GM10248 (cell line): ENCODE measurements at regions not wholly inside any gene's neighbourhood (a gene's known extent, or its start where the extent isn't known, plus 50 kb on each side); places are given as distances from the start of the nearest gene placed in this dataset.
A peak's percentile ranks its signal among the peaks of the same experiment; 100 is the strongest.

ENCODE experiments used
- CTCF ChIA-PET: fragments of 300-600 bp; sonication (Branson Sonifier 250); formaldehyde crosslinking; extraction: SDS; loops from one replicate; lab custom pipeline; 2021; ENCODE audit warnings: antibody characterized with exemption; lab: Yijun Ruan, JAX
- POLR2A ChIA-PET: fragments of 350-650 bp; sonication (Branson Sonifier 250); formaldehyde crosslinking; extraction: SDS; loops from one replicate; lab custom pipeline; 2020; ENCODE audit warnings: antibody characterized with exemption; lab: Yijun Ruan, JAX
- DNase-seq: peaks from one replicate; pipeline ENCODE4 v3.0.0; 2012; ENCODE audit errors: extremely low spot score
- CTCF ChIP-seq: IDR thresholded peaks from 2 replicates; pipeline ENCODE4 v1.5.1; 2012; ENCODE audit warnings: mild to moderate bottlenecking, low read depth; ENCODE audit errors: extremely low read depth, missing control alignments, control extremely low read depth

GRCh38 chr3:88418219-88418618 lies 268.5 kb downstream of the C3orf38 start:
- no peak for DNase-seq
- ChIA-PET CTCF (interaction anchor here (2.7 kb wide), 1 partner anchor 10 kb away, joined by 12 read pairs; no protein-coding TSS in a partner anchor), POLR2A (no interaction called here)
- TF ChIP-seq CTCF = no peak

GRCh38 chr3:88433568-88433967 lies 283.8 kb downstream of the C3orf38 start:
- ChIA-PET POLR2A (no interaction called here), CTCF (interaction anchor here (0.8 to 2.1 kb wide), 4 partner anchors 10 to 19 kb away, joined by 3 to 6 read pairs (median 4); no protein-coding TSS in a partner anchor)
- no peak for TF ChIP-seq CTCF
- DNase-seq = peak; percentile 15

DNA sequence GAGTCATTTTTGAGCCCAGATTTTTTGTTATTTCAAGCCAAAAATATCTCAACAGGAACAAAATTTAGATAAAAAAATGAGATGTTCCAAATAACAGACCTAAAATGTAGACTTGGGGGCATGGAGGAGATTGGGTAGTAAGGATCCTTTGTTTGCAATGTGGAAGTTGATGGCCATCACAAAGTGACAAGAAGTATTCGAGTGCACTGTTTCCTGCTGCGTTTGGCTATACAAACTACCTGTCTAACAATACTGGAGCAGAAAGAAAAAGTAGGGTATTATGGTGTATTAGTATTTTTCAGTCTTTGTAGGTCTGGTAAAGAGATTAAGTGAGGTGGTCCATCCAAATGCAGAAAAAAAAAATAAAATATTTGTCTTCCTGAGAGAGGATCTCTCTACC lies 284.2 kb downstream of the C3orf38 start:
- no peak for TF ChIP-seq CTCF
- ChIA-PET POLR2A (no interaction called here), CTCF (interaction anchor here (0.8 to 2.1 kb wide), 5 partner anchors 9 to 19 kb away, joined by 3 to 6 read pairs (median 5); no protein-coding TSS in a partner anchor)
- DNase-seq = no peak

- no peak for DNase-seq
- POLR2A ChIA-PET = no interaction called here
- TF ChIP-seq CTCF = no peak
- CTCF ChIA-PET = interaction anchor here (1.1 kb wide), 1 partner anchor 12 kb away, joined by 4 read pairs; no protein-coding TSS in a partner anchor
Measured at GRCh38 chr3:88440701-88441100, 290.9 kb downstream of the C3orf38 start.

- ChIA-PET CTCF (interaction anchor here (0.9 to 1.9 kb wide), 2 partner anchors 9 to 14 kb away, joined by 3 to 6 read pairs; no protein-coding TSS in a partner anchor), POLR2A (no interaction called here)
- TF ChIP-seq CTCF = no peak
- no peak for DNase-seq
Measured at GRCh38 chr3:88443066-88443465, 293.3 kb downstream of the C3orf38 start.

DNA sequence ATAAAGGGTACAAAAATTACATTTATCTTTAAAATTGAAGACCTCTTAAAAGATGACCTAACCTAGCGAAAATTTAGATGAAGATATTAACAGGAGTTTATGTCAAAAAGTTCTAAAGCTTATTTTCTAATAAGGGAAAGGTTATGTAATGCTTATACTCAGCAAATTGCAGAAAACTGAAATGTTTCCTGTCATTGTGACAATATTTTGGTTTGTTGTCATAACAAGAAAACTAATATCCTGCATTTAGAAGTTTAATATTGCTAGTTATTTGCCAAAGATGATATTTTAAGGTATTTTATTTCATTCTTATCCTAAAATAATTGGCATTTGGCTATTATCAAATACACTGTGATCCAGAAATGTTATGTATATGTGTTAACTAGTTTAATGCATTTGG lies 294.5 kb downstream of the C3orf38 start:
- ChIA-PET POLR2A (no interaction called here), CTCF (interaction anchor here (1.9 kb wide), 1 partner anchor 10 kb away, joined by 6 read pairs; no protein-coding TSS in a partner anchor)
- no peak for TF ChIP-seq CTCF
- DNase-seq = no peak
